OCI-LY1 (cell line): ENCODE measurements at regions not wholly inside any gene's neighbourhood (a gene's known extent, or its start where the extent isn't known, plus 50 kb on each side); places are given as distances from the start of the nearest gene placed in this dataset.

Experiments
- H2AFZ ChIP-seq: fragments of 200-600 bp; sonication (generic), shearing (Covaris generic); 2 replicates; pipeline ENCODE4 v1.6.0; 2014; ENCODE audit warnings: antibody characterized with exemption, mild to moderate bottlenecking, low read length
- H3F3A ChIP-seq: fragments of 200-600 bp; sonication (generic), shearing (Covaris generic); 2 replicates; pipeline ENCODE4 v1.6.0; 2014; ENCODE audit warnings: mild to moderate bottlenecking, antibody characterized with exemption, low read length, moderate library complexity; ENCODE audit not compliant: insufficient read depth
- H3K27ac ChIP-seq: fragments of 200-600 bp; sonication (generic); 2 replicates; pipeline ENCODE4 v1.5.1; 2014; ENCODE audit warnings: low read length, mixed run types, mild to moderate bottlenecking, low read depth; ENCODE audit not compliant: poor library complexity, severe bottlenecking
- H3K27me3 ChIP-seq: fragments of 200-600 bp; sonication (generic); 2 replicates; pipeline ENCODE4 v1.6.0; 2014; ENCODE audit warnings: antibody characterized with exemption, mild to moderate bottlenecking, low read length, moderate library complexity; ENCODE audit not compliant: insufficient read depth
- H3K36me3 ChIP-seq: fragments of 200-600 bp; sonication (generic); 2 replicates; pipeline ENCODE4 v1.6.1; 2014; ENCODE audit warnings: mild to moderate bottlenecking, antibody characterized with exemption, low read length, moderate library complexity, mixed read lengths; ENCODE audit not compliant: insufficient read depth
- H3K4me1 ChIP-seq: fragments of 200-600 bp; sonication (generic); 2 replicates; pipeline ENCODE4 v1.5.1; 2014; ENCODE audit warnings: mild to moderate bottlenecking, low read length, moderate library complexity; ENCODE audit not compliant: insufficient read depth, severe bottlenecking
- H3K4me2 ChIP-seq: fragments of 200-600 bp; sonication (generic), shearing (Covaris generic); 2 replicates; pipeline ENCODE4 v1.6.1; 2014; ENCODE audit warnings: low read length
- H3K4me3 ChIP-seq: fragments of 200-600 bp; sonication (generic); 2 replicates; pipeline ENCODE4 v1.5.1; 2014; ENCODE audit warnings: low read length, low read depth, mild to moderate bottlenecking, mixed read lengths; ENCODE audit not compliant: poor library complexity, severe bottlenecking
- H3K79me2 ChIP-seq: fragments of 200-600 bp; shearing (Covaris generic); 2 replicates; pipeline ENCODE4 v1.6.1; 2016; ENCODE audit warnings: mixed run types, low read length, mixed read lengths; ENCODE audit not compliant: insufficient read depth
- H3K9ac ChIP-seq: fragments of 200-600 bp; sonication (generic), shearing (Covaris generic); 2 replicates; pipeline ENCODE4 v1.6.1; 2014; ENCODE audit warnings: mild to moderate bottlenecking, low read length, mixed read lengths
- H3K9me2 ChIP-seq: fragments of 200-600 bp; sonication (generic), shearing (Covaris generic); 2 replicates; pipeline ENCODE4 v1.6.1; 2014; ENCODE audit warnings: low read depth, mild to moderate bottlenecking, low read length, mixed read lengths
- H3K9me3 ChIP-seq: fragments of 200-600 bp; shearing (Covaris generic); 2 replicates; pipeline ENCODE4 v1.6.1; 2014; ENCODE audit warnings: low read length, mixed read lengths
- H4K20me1 ChIP-seq: fragments of 200-600 bp; sonication (generic), shearing (Covaris generic); 2 replicates; pipeline ENCODE4 v1.6.0; 2016; ENCODE audit warnings: mild to moderate bottlenecking, low read length; ENCODE audit not compliant: insufficient read depth
- EZH2 ChIP-seq: fragments of 200-600 bp; sonication (generic), shearing (Covaris generic); IDR thresholded peaks from 2 replicates; pipeline ENCODE4 v1.8.0; 2017; ENCODE audit warnings: borderline replicate concordance, mixed run types, mild to moderate bottlenecking, antibody characterized with exemption, low read length, moderate library complexity, mixed read lengths
- TF ChIP-seq, protein P1 (sequence below): fragments of 200-600 bp; sonication (generic), shearing (Covaris generic); IDR thresholded peaks from 2 replicates; pipeline ENCODE4 v1.5.1; 2017; ENCODE audit warnings: mild to moderate bottlenecking, antibody characterized with exemption, low read length, moderate library complexity, mixed read lengths

- Histone ChIP-seq H3K27ac (no peak overlapping the region), H3F3A (no peaks in the 10 kb centered on the region), H3K4me2 (no peak overlapping the region), H3K27me3 (no peaks in the 10 kb centered on the region), H3K4me3 (no peak overlapping the region), H3K4me1 (no peaks in the 10 kb centered on the region), H3K79me2 (no peaks in the 10 kb centered on the region), H2AFZ (no peak overlapping the region), H3K9ac (no peak overlapping the region), H3K9me2 (no peaks in the 10 kb centered on the region), H3K9me3 (no peaks in the 10 kb centered on the region), H4K20me1 (no peaks in the 10 kb centered on the region), H3K36me3 (no peaks in the 10 kb centered on the region)
- no peak for TF ChIP-seq EZH2
- TF ChIP-seq, protein P1, sequence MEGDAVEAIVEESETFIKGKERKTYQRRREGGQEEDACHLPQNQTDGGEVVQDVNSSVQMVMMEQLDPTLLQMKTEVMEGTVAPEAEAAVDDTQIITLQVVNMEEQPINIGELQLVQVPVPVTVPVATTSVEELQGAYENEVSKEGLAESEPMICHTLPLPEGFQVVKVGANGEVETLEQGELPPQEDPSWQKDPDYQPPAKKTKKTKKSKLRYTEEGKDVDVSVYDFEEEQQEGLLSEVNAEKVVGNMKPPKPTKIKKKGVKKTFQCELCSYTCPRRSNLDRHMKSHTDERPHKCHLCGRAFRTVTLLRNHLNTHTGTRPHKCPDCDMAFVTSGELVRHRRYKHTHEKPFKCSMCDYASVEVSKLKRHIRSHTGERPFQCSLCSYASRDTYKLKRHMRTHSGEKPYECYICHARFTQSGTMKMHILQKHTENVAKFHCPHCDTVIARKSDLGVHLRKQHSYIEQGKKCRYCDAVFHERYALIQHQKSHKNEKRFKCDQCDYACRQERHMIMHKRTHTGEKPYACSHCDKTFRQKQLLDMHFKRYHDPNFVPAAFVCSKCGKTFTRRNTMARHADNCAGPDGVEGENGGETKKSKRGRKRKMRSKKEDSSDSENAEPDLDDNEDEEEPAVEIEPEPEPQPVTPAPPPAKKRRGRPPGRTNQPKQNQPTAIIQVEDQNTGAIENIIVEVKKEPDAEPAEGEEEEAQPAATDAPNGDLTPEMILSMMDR = no peak
Measured at GRCh38 chr14:86539361-86540070, 1009.6 kb downstream of the FLRT2 start.

- Histone ChIP-seq H3K4me2 (no peak overlapping the region), H3K9me3 (no peaks in the 10 kb centered on the region), H3K4me1 (no peaks in the 10 kb centered on the region)
Measured at GRCh38 chr14:86533834-86534233, 1003.9 kb downstream of the FLRT2 start.

DNA sequence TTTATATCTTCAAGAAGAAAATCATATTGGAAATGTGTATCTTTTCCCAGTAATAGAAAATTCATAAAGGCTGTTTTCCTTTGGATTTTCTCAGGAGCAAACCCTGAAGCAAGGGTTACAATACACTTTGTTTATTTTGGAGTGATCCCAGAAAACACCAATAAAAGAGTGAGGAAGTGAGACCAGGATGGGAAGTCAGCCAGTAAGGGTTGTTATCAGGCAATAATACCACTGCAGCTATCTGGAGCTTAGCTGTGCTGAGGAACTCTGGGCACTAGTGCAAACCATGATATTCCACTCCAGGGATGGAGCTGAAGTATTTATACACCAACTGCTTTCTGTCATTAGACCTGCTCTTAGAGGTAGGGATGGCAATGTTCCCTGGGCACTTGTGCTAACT is 1002.3 kb downstream of the FLRT2 start:
- no peak overlapping the region for H3K4me2 ChIP-seq
- H3K79me2 ChIP-seq = no peaks in the 10 kb centered on the region
- H3K9me3 ChIP-seq = no peaks in the 10 kb centered on the region
- H2AFZ ChIP-seq = no peak overlapping the region
- no peaks in the 10 kb centered on the region for H3K27me3 ChIP-seq
- no peaks in the 10 kb centered on the region for H4K20me1 ChIP-seq
- H3K9me2 ChIP-seq = no peaks in the 10 kb centered on the region
- no peaks in the 10 kb centered on the region for H3K36me3 ChIP-seq
- H3K9ac ChIP-seq = no peak overlapping the region
- no peak overlapping the region for H3K27ac ChIP-seq
- H3K4me3 ChIP-seq = no peak overlapping the region
- H3F3A ChIP-seq = no peaks in the 10 kb centered on the region
- TF ChIP-seq EZH2 = no peak
- TF ChIP-seq, protein P1 = no peak
- no peaks in the 10 kb centered on the region for H3K4me1 ChIP-seq

More at GRCh38 chr14:86533834-86534233, 1003.9 kb downstream of the FLRT2 start:
- Histone ChIP-seq H3K9ac (no peak overlapping the region), H4K20me1 (no peaks in the 10 kb centered on the region), H3K79me2 (no peaks in the 10 kb centered on the region), H3K27ac (no peak overlapping the region), H3K9me2 (no peaks in the 10 kb centered on the region), H3K27me3 (no peaks in the 10 kb centered on the region), H3K36me3 (no peaks in the 10 kb centered on the region), H3F3A (no peaks in the 10 kb centered on the region), H3K4me3 (no peak overlapping the region), H2AFZ (no peak overlapping the region)
- TF ChIP-seq EZH2 = no peak
- TF ChIP-seq, protein P1 = no peak
